WI38 (cell line): ENCODE measurements at regions not wholly inside any gene's neighbourhood (a gene's known extent, or its start where the extent isn't known, plus 50 kb on each side); places are given as distances from the start of the nearest gene placed in this dataset.

Experiments
- H3K4me3 ChIP-seq: 2 replicates; pipeline ENCODE4 v1.5.1; 2011; ENCODE audit warnings: low read depth, mild to moderate bottlenecking, control low read depth, low read length
- TF ChIP-seq, protein P1 (sequence below): IDR thresholded peaks from 2 replicates; pipeline ENCODE4 v1.5.1; 2012; ENCODE audit warnings: low read depth, mild to moderate bottlenecking, control low read depth, low read length

DNA sequence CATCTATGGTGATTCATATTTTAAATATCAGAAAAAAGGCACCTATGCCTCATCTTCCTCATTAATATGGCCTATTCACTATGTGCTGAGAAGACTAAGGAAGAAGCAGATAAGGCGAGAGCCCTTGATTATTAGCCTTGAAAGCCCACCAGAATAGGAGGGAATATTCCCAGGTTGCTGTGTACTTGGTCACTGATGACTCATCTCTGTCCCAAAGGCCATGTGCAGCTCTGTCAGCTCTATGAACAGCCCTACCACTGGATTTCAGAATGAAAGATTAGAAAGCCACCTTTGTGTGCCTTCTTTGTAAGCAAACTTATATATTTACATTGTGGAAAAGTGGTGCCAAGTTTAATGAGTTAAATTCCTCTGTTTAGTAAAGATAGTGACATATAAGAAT lies 211.5 kb downstream of the NFKBIZ start:
- no peak overlapping the region for H3K4me3 ChIP-seq
- TF ChIP-seq, protein P1, sequence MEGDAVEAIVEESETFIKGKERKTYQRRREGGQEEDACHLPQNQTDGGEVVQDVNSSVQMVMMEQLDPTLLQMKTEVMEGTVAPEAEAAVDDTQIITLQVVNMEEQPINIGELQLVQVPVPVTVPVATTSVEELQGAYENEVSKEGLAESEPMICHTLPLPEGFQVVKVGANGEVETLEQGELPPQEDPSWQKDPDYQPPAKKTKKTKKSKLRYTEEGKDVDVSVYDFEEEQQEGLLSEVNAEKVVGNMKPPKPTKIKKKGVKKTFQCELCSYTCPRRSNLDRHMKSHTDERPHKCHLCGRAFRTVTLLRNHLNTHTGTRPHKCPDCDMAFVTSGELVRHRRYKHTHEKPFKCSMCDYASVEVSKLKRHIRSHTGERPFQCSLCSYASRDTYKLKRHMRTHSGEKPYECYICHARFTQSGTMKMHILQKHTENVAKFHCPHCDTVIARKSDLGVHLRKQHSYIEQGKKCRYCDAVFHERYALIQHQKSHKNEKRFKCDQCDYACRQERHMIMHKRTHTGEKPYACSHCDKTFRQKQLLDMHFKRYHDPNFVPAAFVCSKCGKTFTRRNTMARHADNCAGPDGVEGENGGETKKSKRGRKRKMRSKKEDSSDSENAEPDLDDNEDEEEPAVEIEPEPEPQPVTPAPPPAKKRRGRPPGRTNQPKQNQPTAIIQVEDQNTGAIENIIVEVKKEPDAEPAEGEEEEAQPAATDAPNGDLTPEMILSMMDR, result no peak

DNA sequence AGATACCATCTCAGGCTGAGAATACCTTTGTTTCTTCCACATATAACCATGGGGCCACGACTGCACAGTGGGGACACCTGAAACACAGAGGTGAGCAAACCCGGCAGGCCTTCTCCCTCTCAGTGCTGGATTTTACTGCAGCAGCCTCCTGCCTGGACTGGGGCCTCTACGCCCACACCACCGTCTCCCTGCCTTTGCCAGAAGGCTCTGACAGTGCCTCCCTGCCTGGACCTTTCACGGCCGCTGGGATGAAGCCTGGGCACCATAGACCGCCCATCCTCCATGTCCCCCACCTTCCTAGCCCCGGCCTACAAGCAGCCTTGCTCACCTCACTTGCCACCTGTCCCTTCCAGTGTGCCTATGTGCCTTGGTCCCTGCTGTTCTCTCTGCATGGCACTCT lies 214.3 kb downstream of the NFKBIZ start:
- H3K4me3 ChIP-seq, result no peak overlapping the region
- TF ChIP-seq, protein P1, result no peak

DNA sequence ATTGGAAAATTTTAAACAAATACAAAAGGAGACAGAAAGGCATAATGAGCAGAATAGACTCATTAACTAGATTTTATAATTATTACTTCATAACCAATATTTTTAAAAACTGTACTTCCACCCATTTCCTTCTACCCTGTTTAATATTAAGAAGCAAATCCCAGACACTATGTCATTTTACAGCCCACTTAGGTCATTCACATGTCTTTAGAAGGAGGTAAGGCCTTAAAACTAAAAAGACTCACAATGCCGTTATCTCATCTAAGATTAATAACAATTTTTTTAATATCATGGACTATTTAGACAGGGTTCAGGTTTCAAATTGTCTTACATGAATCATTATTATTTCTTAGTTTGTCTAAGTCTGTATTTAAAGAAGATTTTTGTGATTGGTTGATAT lies 217.2 kb downstream of the NFKBIZ start:
- no peak overlapping the region for H3K4me3 ChIP-seq

DNA sequence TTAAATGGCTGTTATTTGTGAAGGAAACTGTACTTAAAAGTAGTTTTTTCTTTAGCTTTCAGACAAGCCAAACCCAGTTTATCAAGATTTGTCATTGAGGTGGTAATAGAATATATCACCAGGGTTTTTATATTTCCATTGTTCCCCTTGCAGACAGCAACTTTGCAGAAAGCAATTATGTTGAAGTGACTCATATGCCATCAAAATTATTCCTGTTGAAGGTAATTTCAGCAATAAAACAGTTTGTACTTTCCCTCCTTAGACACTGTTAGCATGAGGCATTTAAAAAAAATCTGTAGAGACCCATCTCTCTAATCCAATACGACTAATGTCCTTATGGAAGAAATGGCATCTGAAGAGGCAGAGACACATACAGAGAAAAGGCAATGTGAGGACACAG lies 219.0 kb downstream of the NFKBIZ start:
- H3K4me3 ChIP-seq, result no peak overlapping the region
- TF ChIP-seq, protein P1, result no peak

More for the DNA sequence above, 217.2 kb downstream of the NFKBIZ start:
- TF ChIP-seq, protein P1, result no peak

DNA sequence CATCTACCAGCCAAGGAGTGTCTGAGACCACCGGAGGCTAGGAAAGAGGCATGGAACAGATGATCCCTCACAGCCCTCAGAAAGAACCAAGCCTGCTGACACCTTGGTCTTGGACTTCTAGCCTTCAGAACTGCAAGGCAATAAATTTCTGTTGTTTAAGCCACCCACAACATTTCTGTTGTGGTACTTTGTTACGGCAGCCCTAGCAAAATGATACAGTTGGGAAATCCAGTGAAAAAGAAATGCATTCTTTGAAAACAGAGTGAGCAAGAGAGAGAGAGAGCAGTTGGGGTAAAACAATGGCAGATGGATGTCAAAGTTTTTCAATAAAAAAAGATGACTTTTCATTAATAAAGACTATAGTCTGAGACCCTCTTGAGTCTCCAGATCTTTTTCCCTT lies 219.4 kb downstream of the NFKBIZ start:
- TF ChIP-seq, protein P1, result no peak
- H3K4me3 ChIP-seq, result no peak overlapping the region

DNA sequence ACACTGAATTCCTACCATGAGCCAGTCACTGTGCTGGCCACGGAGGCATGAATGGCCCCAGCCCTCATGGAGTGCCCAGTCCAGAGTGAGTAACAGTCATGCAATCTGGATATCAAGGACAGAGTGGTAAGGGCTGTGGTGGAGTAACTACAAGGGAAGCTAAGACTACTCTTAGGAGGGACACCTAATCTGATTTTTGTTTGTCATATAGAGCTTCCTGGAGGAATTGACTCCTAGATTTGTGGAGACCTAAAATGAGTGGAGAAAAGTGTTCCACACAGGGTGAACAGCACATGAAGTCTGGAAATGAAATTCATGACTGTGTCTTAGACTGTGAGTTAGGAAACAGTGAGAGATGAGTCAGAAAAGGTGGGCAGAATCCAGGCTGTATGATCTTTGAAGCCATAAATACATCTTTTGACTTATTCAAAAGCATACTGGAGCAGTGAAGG lies 219.9 kb downstream of the NFKBIZ start:
- no peak overlapping the region for H3K4me3 ChIP-seq
- TF ChIP-seq, protein P1, result no peak

DNA sequence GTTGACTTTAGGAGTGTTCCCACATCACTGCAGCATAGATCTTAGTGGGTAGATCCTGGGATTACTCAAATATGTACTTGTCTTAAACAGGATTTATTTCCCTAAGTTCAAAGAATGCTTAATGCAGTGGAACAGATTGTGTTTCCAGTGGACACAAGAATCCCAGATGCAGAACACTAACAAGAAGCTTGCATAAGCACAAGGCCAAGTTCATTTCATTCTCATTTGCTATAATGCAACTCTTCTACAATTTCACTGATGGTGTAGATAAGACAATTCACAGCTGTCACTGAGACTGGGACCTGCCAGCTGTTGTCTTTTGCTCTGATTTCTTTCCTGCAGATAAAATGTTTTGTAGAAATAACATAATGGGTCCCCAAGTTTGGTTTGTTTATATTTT lies 225.6 kb downstream of the NFKBIZ start:
- no peak overlapping the region for H3K4me3 ChIP-seq
- TF ChIP-seq, protein P1, result no peak
